ENCODE measurements at regions not wholly inside any gene's neighbourhood (a gene's known extent, or its start where the extent isn't known, plus 50 kb on each side); places are given as distances from the start of the nearest gene placed in this dataset. TPM values are rescaled to one million over a fixed set of nuclear protein-coding genes. Genes with fewer than 3 reads are reported as not detected.

- in situ Hi-C loops (cut with MboI) = no loop called here
- Histone ChIP-seq H3K27me3 (replicated peaks; ENCODE audit: insufficient read depth) (no peaks in the 10 kb centered on the region), H3K4me1 (ENCODE audit: insufficient read depth) (no peaks in the 10 kb centered on the region), H3K36me3 (ENCODE audit: low read depth) (no peaks in the 10 kb centered on the region), H3K4me2 (ENCODE audit: unreplicated experiment) (no peak overlapping the region), H3K9ac (no peak overlapping the region), H2AFZ (no peak overlapping the region), H4K20me1 (ENCODE audit: insufficient read depth) (no peaks in the 10 kb centered on the region), H3F3A (ENCODE audit: insufficient read depth) (no peaks in the 10 kb centered on the region), H3K4me3 (no peak overlapping the region), H3K79me2 (ENCODE audit: insufficient read depth) (no peaks in the 10 kb centered on the region), H3K27ac (no peak overlapping the region), H3K9me2 (ENCODE audit: insufficient read depth) (no peaks in the 10 kb centered on the region), H3K9me3 (ENCODE audit: low read depth) (no peaks in the 10 kb centered on the region)
- DNase-seq = no peak
- TF ChIP-seq EZH2 (IDR thresholded peaks at IDR 0.05; ENCODE audit: insufficient read depth, poor library complexity, severe bottlenecking) (no peak), EZH2phosphoT487 (IDR thresholded peaks at IDR 0.05; ENCODE audit: insufficient read depth, low read depth) (no peak)
These were observed 307.1 kb upstream of the CPXCR1 start for GRCh38 chrX:88439935-88440334.

Small RNA genes in the stretch of these regions (small RNA-seq; reads per million reads assigned to genes)
- gene AL929325.1 (ENCODE audit: low read depth, low replicate concordance) (not detected), gene RF01225 (ENCODE audit: low read depth, low replicate concordance) (not detected)

All from GM23248 (cell line).